AML-193 (cell line): ENCODE measurements at regions not wholly inside any gene's neighbourhood (a gene's known extent, or its start where the extent isn't known, plus 50 kb on each side); places are given as distances from the start of the nearest gene placed in this dataset.
A peak's percentile ranks its signal among the peaks of the same experiment; 100 is the strongest.

Experiments
- DNase-seq, 2 experiments: peaks; one replicate each; lab custom pipeline; 2025; lab: John Stamatoyannopoulos, UW

- DNase-seq, result no peak
These were observed 133.1 kb downstream of the IQUB start for GRCh38 chr7:123401295-123401694.

- DNase-seq, result no peak
These were observed 134.2 kb downstream of the IQUB start for GRCh38 chr7:123400196-123400595.

GRCh38 chr7:123398921-123399320, 135.5 kb downstream of the IQUB start:
- no peak for DNase-seq

GRCh38 chr7:123397746-123398338, 136.6 kb downstream of the IQUB start:
- DNase-seq, result no peak

GRCh38 chr7:123393623-123394022, 140.8 kb downstream of the IQUB start:
- no peak for DNase-seq

GRCh38 chr7:123372368-123372767, 162.0 kb downstream of the IQUB start:
- no peak for DNase-seq

GRCh38 chr7:123367484-123368122, 166.8 kb downstream of the IQUB start:
- peak; percentile 22 to 45 for DNase-seq

GRCh38 chr7:123367031-123367430, 167.3 kb upstream of the SLC13A1 start:
- DNase-seq, result no peak

GRCh38 chr7:123366626-123367025, 166.9 kb upstream of the SLC13A1 start:
- DNase-seq, result no peak

- DNase-seq, result no peak
These were observed 160.9 kb upstream of the SLC13A1 start for GRCh38 chr7:123360631-123361030.

GRCh38 chr7:123355576-123356190, 155.9 kb upstream of the SLC13A1 start:
- DNase-seq, result no peak

GRCh38 chr7:123352973-123353372, 153.2 kb upstream of the SLC13A1 start:
- DNase-seq, result no peak

GRCh38 chr7:123351516-123352505, 152.0 kb upstream of the SLC13A1 start:
- no peak for DNase-seq

GRCh38 chr7:123351027-123351426, 151.3 kb upstream of the SLC13A1 start:
- no peak for DNase-seq

GRCh38 chr7:123348690-123349089, 148.9 kb upstream of the SLC13A1 start:
- no peak for DNase-seq

- no peak for DNase-seq
These were observed 147.0 kb upstream of the SLC13A1 start for GRCh38 chr7:123346766-123347165.

GRCh38 chr7:123343611-123344010, 143.8 kb upstream of the SLC13A1 start:
- DNase-seq, result no peak

- DNase-seq, result no peak
These were observed 141.3 kb upstream of the SLC13A1 start for GRCh38 chr7:123341102-123341501.

- no peak for DNase-seq
These were observed 138.9 kb upstream of the SLC13A1 start for GRCh38 chr7:123338688-123339087.

GRCh38 chr7:123329988-123330643, 130.3 kb upstream of the SLC13A1 start:
- DNase-seq, result no peak

- no peak for DNase-seq
These were observed 127.9 kb upstream of the SLC13A1 start for GRCh38 chr7:123327661-123328060.

GRCh38 chr7:123324283-123324682, 124.5 kb upstream of the SLC13A1 start:
- no peak for DNase-seq
